ENCODE measurements at regions not wholly inside any gene's neighbourhood (a gene's known extent, or its start where the extent isn't known, plus 50 kb on each side); places are given as distances from the start of the nearest gene placed in this dataset.
"Not testable (repeated sequence)": the region's sequence is repeated elsewhere in the genome, so short reads cannot be mapped to it uniquely, and the experiment has no call there.

DNA sequence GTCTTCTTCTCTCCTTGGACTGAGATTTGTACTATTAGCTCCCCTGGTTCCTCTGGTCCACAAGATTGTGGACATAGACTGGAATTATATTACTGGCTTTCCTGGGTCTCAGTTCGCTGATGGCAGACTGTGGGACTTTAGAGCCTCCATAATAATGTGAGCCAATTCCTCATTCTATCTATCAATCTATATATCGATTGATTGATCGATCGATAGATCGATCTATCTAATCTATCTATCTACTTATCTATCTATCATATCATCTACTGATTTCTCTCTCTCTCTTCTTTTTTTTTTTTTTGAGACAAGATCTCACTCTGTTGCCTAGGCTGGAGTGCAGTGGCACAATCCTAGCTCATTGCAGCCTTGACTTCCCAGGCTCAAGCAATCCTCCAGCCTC is 51.5 kb upstream of the DDR1 start:
- DNase-seq = no peak

DNA sequence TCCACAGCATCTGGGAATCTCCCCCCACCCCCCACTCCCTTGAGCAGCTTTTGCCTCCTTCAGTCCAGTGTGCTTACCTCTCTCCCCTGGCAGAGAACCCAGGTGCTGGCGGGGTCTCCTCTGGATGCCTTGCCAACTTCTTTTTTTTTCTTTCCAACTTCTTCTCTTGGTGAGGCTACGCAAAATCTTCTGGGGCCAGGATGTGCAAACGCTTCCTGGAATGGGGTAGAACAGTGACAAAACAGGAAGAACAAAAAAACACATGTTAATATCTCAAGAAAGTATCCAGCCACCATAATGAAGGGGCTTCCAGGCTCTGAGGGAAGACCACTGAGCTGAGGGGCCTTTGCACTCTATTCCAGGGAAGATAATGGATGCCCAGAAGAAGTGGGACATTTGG is 53.9 kb upstream of the DDR1 start:
- no peak for DNase-seq

DNA sequence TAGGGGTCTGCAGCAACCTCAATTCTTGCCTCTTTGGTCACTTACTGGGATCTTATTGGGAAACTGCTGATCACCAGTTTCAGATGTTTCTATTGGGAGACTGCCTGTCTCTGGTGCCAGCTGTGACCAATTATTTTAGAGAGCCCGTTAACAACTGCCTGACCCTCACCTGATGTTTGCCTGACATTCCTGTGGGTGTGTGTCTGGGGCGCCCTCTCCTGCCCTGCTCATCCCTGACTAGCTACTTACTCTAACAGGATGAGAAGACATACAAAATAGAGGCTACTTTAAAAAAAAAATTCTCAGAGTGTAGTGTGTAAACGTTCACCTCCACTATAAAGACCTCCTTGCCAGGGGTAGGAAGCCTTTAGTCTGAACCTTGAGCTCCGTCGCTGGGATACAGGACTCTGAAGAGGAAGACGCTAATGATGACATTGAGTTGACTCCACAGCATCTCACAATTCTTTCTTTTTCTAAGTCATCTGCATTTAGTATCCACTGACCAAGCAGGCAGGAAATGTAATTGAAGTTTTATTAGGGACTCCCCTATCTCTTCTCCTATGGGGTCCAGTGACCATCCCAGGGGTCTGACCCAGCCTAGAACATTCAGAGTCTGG is 54.6 kb upstream of the DDR1 start:
- no peak for DNase-seq

DNA sequence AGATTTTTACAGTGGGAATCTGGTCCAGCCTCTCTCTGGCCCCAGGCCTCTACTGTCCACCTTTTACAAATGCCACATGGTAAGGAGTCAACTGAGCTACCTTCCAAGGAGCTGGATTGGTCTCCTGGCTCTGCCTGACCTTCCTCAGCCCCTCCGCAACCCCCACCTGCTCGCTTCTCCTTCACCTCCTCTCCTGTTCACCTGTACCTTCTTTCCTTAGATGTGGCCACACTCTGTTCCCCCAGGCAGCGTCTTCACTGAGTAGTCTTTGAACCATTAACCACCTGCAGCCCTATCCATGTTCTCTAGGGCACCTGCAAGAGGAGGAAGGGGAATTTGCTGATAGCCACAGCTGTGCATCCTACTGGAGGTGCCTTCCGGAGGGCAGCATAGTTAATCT is 55.3 kb upstream of the DDR1 start:
- DNase-seq = no peak

DNA sequence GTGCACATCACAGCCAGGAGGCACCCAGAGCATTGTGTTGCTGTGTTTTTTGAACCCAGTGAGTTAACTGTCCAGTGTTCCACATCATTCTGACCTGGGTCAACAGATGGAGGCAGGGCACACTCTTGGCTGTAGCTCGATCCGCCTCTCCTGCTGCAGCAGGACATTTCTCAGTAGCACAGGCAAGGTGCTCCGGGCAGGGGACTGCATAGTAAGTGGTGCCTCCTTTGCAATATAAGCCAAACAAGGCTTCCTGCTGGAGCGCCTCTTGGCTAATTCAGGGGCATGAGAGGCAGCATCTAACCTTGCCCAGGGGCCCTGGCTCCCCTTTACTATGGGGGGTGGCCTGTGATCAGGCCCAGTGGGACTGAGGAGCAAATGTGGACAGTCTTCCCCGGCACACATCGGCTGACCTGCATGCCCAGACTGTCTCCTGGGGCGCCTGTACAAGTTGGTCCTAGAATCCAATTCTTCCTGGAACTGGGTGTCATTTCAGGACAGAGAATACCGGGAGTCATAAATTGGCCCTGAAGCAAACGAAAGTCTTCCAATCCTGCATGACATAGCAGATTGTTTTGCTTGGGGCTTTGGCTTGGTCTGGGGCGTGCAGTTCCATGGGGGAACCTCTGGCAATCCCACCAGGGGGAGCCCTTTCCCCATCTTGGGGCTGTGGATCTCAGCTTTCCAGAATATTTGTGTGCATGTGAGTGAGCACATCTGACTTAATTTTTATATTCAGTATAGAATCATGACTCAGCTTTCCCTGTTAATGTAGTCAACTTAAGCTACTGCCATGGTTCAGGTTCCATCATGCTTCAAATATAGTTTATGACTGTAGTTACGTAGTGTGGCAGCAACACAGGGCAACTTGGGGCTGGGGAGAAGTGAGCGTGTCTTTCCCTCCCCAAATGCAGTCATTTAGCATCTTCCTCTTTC is 56.0 kb upstream of the DDR1 start:
- DNase-seq = peak; percentile 91

DNA sequence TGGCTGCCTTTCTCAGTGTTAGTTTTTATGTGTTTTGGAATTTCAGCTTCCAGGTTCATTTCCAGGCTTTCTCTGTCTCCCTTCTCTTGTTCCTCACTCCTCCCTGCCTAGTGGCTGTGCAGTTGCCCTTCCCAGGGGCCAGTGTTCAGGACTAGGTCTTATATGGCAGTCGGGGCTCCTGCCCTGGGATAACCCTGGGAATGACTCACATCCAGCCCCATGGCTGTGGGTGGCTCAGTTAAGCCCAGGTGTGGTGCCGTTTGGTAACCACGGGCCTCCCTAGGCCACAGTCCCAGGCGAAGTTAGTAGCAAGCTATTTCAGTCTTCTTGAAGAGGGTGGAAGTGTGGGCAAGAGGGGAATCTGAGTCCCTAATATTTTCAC is 57.4 kb upstream of the DDR1 start:
- no peak for DNase-seq

DNA sequence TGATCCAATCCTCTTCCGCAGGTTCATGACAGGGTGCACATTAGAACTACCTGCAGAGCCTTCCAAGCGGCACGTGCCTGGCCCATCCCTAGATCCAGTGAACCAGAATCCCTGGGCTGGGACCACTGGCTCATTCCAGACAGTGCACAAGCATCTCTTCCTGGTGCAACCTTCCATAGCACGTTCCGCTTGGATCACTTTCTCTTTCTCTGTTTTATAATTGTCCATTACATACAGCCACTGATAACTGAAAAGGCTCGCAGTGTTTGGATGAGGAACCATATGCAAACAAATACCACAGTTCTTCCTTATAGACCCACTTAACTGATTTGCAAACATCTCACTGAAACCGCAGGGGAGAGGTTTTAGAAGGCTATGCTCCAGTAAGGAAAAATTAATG is 59.6 kb upstream of the DDR1 start:
- DNase-seq = no peak

DNA sequence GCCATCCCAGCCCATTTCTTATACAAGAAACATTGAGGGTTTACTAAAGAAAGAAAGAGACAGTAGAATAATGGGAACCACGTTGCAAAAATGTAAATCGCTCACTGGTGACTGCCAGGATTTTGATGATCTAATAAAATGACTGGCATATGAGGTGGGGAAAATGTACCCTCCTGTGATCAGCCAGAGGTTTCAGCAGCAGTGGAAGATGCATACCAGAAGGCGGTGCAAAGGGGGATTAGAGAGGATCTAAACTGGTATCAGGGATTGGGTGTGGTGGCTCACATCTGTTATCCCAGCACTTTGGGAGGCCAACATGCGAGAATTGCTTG is 60.8 kb upstream of the DDR1 start:
- DNase-seq = no peak

DNA sequence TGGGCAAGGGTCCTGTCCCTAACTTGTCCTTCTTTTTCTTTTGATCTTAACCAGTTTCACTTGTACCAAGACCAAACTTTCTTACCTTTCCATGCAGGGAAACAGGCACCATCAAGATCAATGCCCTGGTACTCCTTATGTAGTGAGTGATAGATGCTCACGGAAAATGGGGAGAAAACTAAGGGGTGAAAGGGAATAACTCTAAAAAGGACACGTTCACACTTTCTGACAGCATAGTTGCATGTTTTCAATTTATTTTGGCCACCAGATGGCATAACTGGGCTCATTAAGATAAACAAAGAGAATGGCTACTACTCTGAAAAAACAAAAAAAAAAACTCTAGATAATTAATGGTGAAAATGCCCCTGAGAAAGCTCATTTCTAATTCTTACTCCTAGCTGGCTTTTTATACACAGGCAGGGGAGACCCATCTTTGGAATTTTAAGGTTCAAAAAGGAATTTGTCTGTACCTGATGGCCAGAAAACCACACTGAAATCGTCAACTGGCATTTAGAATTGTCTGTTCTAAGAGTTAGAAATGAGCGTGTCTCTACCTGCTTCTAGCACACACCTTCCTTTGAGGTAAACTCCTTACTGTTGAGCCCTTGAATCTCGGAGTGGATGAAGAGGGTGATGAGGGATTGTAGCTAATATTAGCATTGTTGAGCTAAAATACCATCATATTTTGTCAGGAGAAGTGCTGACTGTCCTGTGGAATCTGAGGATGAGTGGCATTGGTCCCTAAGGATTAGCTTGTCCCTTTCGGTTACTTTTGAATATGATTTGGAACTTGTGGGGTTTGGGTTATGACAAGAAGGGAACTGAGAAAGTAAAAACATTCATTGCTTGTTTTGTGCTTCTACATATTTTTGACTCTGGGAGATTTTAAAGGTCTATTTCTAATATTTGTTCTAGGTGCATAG is 62.2 kb upstream of the DDR1 start:
- DNase-seq = peak; percentile 47

DNA sequence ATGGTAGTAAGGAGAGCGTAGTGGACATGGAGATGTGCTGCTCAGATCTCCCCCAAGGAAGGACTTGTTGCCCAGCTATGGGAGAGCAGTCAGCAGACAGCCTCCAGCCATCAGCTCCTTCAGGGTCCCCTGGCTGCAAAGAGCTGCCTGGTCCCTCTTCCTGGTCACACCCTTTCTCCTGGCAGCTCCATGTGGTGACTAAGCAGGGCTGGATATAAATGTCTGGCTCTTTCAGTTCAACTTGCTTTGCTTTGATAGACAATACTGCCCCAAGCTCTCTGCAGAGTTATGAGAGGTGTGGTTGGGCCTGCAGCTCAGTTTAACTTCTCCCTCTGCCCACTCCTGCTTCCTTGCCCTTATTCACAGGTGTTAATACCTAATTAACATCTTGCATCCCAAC is 64.1 kb upstream of the DDR1 start:
- peak; percentile 79 for DNase-seq

DNA sequence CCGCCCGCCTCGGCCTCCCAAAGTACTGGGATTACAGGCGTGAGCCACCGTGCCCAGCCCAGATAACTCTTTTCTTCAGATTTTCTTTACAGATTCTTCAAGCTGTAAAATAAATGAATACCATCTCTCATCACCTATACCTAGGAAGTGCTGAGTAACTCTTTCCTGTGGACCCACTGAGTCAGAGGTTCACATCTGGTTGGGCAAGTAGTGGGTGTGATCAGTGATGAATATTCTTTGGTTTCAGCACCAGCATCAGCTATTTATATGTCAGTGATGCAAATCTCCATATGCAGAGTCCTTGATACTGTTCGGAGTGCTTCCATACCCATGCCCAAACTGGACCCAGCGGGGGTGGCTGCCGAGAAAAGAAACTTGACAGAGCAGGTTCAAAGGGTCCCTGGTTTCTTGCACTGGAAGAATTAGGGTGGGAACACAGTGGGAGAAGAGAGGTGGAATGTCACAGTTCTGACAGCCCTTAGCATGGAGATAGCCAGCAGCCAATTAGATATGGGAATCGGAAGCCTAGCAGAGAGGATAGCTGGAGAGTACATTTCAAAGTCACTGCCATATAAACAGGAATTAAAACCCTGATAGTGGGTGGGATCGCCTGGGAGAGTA is 64.9 kb upstream of the DDR1 start:
- peak; percentile 49 for DNase-seq

DNA sequence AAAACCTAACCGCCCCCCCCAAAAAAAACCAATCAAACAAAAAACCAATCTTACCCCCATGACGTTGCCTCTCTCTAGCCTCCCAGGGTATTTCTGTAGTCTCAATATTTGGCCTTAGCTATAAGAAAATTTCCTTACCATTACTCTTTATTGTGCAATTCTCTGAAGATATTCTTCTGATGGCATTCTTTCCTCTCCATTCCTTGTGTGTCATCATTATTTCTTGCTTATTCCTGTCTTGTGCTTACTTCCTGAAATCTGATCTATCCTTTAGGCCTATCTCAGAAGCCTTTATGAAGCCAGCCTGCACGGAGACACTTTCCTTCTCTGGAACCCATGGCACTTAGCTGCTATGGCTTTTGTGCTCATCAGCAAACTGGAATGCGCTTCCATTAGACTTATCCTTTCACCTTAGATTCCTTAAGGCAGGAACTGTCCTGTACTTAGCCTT is 65.9 kb upstream of the DDR1 start:
- peak; percentile 91 for DNase-seq

DNA sequence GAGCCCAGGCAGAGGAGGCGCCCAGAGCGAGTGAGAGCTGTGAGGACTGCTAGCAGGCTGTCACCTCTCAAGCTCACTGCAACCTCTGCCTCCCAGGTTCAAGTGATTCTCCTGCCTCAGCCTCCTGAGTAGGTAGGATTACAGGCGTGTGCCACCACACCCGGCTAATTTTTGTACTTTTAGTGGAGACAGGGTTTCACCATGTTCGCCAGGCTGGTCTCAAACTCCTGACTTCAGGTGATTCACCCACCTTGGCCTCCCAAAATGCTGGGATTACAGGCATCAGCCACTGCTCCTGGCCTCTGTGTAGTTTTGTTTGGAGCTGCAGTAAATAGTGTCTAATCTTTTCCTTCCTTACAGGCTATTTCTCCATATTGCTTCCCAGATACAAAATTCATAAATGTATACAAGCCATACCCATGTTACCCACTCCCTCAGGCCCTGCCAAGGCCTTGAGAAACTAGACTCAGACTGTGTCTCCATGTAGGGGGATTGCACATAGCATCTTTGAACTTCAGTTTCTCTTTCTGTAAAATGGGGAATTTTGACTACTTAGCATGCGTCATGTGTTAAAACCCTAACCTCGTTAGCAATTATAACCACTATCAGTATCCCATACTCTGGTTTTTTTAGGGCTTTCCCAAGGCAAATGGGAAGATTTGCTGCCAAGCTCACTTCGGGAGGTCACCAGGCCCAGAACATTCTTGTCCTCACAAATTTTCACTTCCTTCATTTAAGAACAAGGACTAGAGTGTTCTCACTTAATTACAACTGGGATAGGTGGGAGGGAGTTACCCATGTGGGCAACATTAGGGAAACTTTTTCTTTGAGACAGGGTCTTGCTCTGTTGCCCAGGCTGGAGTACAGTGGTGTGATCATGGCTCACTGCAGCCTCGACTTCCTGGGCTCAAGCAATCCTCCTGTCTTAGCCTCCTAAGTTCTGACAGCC is 67.3 kb upstream of the DDR1 start:
- no peak for DNase-seq

DNA sequence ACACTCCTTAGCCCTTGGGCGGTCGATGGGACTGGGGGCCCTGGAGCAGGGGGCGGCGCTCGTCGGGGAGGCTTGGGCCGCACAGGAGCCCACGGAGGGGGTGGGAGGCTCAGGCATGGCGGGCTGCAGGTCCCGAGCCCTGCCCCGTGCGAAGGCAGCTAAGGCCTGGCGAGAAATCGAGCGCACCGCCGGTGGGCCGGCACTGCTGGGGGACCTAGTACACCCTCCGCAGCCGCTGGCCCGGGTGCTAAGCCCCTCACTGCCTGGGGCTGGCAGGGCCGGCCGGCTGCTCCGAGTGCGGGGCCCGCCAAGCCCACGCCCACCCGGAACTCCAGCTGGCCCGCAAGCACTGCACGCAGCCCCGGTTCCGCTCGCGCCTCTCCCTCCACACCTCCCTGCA is 68.0 kb upstream of the DDR1 start:
- not testable (repeated sequence) for DNase-seq

DNA sequence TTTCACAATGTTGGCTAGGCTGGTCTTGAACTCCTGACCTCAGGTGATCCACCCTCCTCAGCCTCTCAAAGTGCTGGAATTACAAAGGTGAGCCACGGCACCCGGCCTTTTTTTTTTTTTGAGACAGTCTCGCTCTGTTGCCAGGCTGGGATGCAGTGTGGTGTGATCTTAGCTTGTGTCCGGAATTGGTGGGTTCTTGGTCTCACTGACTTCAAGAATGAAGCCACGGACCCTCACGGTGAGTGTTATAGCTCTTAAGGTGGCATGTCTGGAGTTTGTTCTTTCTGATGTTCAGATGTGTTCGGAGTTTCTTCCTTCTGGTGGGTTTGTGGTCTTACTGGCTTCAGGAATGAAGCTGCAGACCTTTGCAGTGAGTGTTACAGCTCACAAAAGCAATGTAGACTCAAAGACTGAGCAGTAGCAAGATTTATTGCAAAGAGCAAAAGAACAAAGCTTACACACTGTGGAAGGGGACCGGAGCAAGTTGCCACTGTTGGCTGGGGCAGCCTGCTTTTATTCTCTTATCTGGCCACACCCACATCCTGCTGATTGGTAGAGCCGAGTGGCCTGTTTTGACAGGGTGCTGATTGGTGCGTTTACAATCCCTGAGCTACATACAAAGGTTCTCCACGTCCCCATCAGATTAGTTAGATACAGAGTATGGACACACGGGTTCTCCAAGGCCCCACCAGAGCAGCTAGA is 69.1 kb upstream of the DDR1 start:
- DNase-seq = not testable (repeated sequence)

DNA sequence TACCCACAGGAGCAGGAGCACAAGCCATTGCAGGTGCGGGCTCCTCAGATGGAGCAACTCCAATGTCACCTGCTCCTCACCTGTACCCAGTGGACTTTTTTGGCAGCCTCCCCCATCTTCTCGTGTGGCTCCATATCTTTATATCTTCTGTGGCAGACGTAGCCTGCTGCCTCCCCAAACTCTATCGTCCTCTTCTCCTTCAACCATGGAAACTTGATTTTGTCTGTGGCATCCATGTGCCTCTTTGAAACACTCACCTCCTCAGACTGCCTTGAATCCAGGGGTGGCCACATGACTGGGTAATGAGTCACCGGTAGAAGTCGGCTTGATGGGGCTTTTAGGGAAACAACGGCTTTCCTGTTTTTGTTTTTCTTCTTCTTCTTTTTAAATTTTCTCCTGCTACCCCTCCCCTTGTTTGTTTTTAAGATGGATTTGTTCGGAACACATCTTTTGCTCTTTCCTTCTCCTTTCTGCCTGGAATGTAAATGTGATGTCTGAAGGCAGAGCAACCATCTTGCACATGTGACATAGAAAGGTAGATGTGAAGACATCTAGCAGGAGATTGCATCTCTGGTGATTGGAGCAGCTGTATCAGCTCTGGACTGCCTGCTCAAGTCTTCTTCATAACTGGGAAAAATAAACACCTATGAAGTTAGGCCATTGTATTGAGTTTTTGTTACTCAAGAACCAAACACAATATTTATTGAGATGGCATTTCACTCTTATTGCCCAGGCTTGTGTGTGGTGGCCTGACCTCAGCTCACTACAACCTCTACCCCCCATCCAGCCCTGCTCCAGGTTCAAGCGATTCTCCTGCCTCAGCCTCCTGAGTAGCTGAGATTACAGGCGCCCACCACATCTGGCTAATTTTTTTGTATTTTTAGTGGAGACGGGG is 69.9 kb upstream of the DDR1 start:
- DNase-seq = peak; percentile 81

DNA sequence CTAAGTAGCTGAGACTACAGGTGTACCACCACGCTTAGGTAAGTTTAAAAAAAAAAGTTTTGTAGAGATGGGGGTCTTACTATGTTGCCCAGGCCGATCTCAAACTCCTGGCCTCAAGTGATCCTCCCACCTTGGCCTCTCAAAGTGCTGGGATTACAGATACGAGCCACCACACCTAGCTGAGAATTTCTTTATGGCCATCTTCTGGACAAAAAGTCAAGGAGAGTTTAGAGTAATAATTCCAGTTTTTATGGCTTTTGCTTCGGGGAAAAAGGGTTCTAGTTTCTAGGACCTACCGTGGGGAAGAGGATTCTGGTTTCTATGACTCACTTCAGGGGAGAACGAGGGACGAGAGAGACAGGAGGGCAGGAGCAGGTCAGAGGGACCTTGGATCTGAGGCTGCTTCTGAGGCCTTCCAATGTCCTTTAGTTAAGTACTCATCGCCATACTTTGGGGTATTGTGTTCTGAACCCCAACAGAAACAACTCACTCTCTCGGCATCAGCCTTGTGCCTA is 69.3 kb upstream of the IER3 start:
- no peak for DNase-seq

DNA sequence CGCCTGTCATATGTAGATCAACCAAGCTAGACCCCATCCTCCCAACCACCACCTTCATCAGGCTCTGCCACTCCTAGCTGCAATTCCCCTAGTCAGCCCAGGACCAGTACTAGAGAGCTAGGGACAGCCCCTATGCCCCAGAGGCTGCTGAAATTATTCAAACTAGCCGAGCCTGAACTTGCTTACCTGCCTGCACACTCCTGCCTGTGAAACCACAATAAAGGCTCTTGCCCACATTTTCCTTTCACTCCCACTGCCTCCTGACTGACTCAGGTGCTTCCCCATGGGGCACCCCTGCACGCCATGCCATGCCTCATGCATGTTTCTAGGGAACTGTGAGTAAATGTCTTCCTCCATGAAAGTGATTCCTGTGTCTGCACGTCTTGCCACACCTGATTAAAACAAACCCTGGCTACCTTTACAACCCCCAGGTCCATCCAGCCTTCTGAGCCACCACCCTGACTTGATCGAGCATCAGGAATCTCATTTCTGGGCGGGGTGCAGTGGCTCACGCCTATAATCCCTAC is 66.5 kb upstream of the IER3 start:
- no peak for DNase-seq

DNA sequence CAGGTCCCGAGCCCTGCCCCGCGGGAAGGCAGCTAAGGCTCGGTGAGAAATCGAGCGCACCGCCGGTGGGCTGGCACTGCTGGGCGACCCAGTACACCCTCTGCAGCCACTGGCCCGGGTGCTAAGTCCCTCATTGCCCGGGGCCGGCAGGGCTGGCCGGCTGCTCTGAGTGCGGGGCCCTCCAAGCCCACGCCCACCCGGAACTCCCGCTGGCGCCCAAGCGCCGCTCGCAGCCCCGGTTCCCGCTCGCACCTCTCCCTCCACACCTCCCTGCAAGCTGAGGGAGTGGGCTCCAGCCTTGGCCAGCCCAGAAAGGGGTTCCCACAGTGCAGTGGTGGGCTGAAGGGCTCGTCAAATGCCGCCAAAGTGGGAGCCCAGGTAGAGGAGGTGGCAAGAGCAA is 63.2 kb upstream of the IER3 start:
- not testable (repeated sequence) for DNase-seq
